ENCODE measurements at regions not wholly inside any gene's neighbourhood (a gene's known extent, or its start where the extent isn't known, plus 50 kb on each side); places are given as distances from the start of the nearest gene placed in this dataset.

GRCh38 chr14:103196716-103197115, 73.5 kb downstream of the TNFAIP2 start:
- TF ChIP-seq ETS1 (IDR thresholded peaks at IDR 0.05) (no peak), NANOG (IDR thresholded peaks at IDR 0.05; ENCODE audit: borderline replicate concordance) (no peak), STAT1 (IDR thresholded peaks at IDR 0.05; ENCODE audit: unreplicated experiment) (no peak), EZH2phosphoT487 (IDR thresholded peaks at IDR 0.05; ENCODE audit: unreplicated experiment) (no peak), CREB1 (CRISPR knock-in tag; IDR thresholded peaks at IDR 0.05; ENCODE audit: low read depth) (no peak), ZNF462 (CRISPR knock-in tag; IDR thresholded peaks at IDR 0.05) (no peak)

More at GRCh38 chr14:103196716-103197115, 73.5 kb downstream of the TNFAIP2 start:
- Histone ChIP-seq H3K79me2 (replicated peaks; ENCODE audit: insufficient read depth) (no peaks in the 10 kb centered on the region), H3F3A (replicated peaks; ENCODE audit: low read depth) (no peaks in the 10 kb centered on the region), H3K27me3 (ENCODE audit: insufficient read depth) (no peaks in the 10 kb centered on the region), H4K20me1 (replicated peaks; ENCODE audit: insufficient read depth) (no peaks in the 10 kb centered on the region), H3K4me2 (no peak overlapping the region), H3K9me2 (ENCODE audit: insufficient read depth) (0 out of 2 replicates have a peak, but pooled peaks cover 4% of the 10 kb centered on the region), H3K4me1 (ENCODE audit: insufficient read depth) (no peaks in the 10 kb centered on the region), H3K4me3 (no peak overlapping the region), H3K27ac (ENCODE audit: low read depth) (no peak overlapping the region), H2AFZ (no peak overlapping the region), H3K36me3 (ENCODE audit: insufficient read depth) (no peaks in the 10 kb centered on the region; the same call in 1 of the 2 replicates)
- Mint-ChIP-seq H3K4me3 (no peak overlapping the region), H3K36me3 (ENCODE audit: low read depth) (peaks cover 7% of the 10 kb centered on the region; the same call in 2 of the 3 replicates), H3K4me1 (no peaks in the 10 kb centered on the region), H3K27ac (no peak overlapping the region), H3K27me3 (ENCODE audit: insufficient read depth, low read depth, poor library complexity) (peaks cover under 1% of the 10 kb centered on the region), H3K9me3 (peaks cover 15% of the 10 kb centered on the region)
- DNase-seq (ENCODE audit: low spot score) (no peak), ATAC-seq (no peak)

Data from GM23338 (cell line).